HEK293 (cell line): ENCODE measurements at regions not wholly inside any gene's neighbourhood (a gene's known extent, or its start where the extent isn't known, plus 50 kb on each side); places are given as distances from the start of the nearest gene placed in this dataset.

Experiments
- CTCF ChIA-PET: fragments of 350-600 bp; formaldehyde crosslinking; extraction: SDS; loops from one replicate; lab custom pipeline; 2021; ENCODE audit warnings: antibody characterized with exemption; lab: Yijun Ruan, JAX
- POLR2A ChIA-PET: fragments of 300-600 bp; formaldehyde crosslinking; extraction: SDS; loops from one replicate; lab custom pipeline; 2020; ENCODE audit warnings: antibody characterized with exemption, inconsistent platforms; lab: Yijun Ruan, JAX
- H3K27ac ChIP-seq: fragments of 200-500 bp; sonication (Bioruptor generic); 2 replicates; pipeline ENCODE4 v1.5.1; 2014; ENCODE audit warnings: low read depth, low read length, control low read depth, inconsistent platforms; ENCODE audit errors: extremely low read depth
- H3K36me3 ChIP-seq, 2 experiments: fragments of 200-500 bp in 1 of 2; sonication (Bioruptor generic) in 1 of 2; 1 replicate in 1 of 2; 2 replicates in 1 of 2; pipeline ENCODE4 v1.5.1; 2014 to 2017; ENCODE audit warnings: inconsistent platforms in 2 of 2, low read length in 2 of 2; ENCODE audit not compliant: control insufficient read depth in 2 of 2, insufficient read depth in 1 of 2
- H3K4me1 ChIP-seq: fragments of 200-500 bp; sonication (Bioruptor generic); 2 replicates; pipeline ENCODE4 v1.5.1; 2014; ENCODE audit warnings: mild to moderate bottlenecking, low read length, inconsistent platforms; ENCODE audit not compliant: control insufficient read depth, insufficient read depth
- H3K4me3 ChIP-seq: 2 replicates; pipeline ENCODE4 v1.5.1; 2011; ENCODE audit warnings: low read depth, mild to moderate bottlenecking, control low read depth, low read length, moderate library complexity
- H3K9me3 ChIP-seq: fragments of 200-500 bp; sonication (Bioruptor generic); 2 replicates; pipeline ENCODE4 v1.5.1; 2014; ENCODE audit warnings: low read depth, low read length, inconsistent platforms; ENCODE audit not compliant: control insufficient read depth, insufficient read depth
- FEZF1 ChIP-seq: fragments of 450-650 bp; formaldehyde crosslinking; IDR thresholded peaks from 2 replicates; pipeline ENCODE4 v1.5.1; 2016; ENCODE audit warnings: missing biosample characterization, missing genetic modification characterization
- GFI1B ChIP-seq: fragments of 450-650 bp; formaldehyde crosslinking; IDR thresholded peaks from 2 replicates; pipeline ENCODE4 v1.5.1; 2016; ENCODE audit warnings: missing biosample characterization, missing genetic modification characterization
- GLIS2 ChIP-seq: fragments of 450-650 bp; formaldehyde crosslinking; IDR thresholded peaks from 2 replicates; pipeline ENCODE4 v1.5.1; 2016; ENCODE audit warnings: missing biosample characterization, missing genetic modification characterization
- HOXC10 ChIP-seq: sonication (generic); formaldehyde crosslinking; IDR thresholded peaks from 2 replicates; pipeline ENCODE4 v1.8.1; 2023; ENCODE audit warnings: mild to moderate bottlenecking, missing genetic modification reagents
- KLF1 ChIP-seq: fragments of 450-650 bp; formaldehyde crosslinking; IDR thresholded peaks from 2 replicates; pipeline ENCODE4 v1.5.1; 2016; ENCODE audit warnings: missing biosample characterization, missing genetic modification characterization
- OVOL3 ChIP-seq: fragments of 450-650 bp; formaldehyde crosslinking; IDR thresholded peaks from 2 replicates; pipeline ENCODE4 v1.5.1; 2016; ENCODE audit warnings: missing biosample characterization, missing genetic modification characterization
- SCRT1 ChIP-seq: fragments of 450-650 bp; formaldehyde crosslinking; IDR thresholded peaks from 2 replicates; pipeline ENCODE4 v1.5.1; 2016; ENCODE audit warnings: missing biosample characterization, missing genetic modification characterization, borderline replicate concordance
- WT1 ChIP-seq: fragments of 450-650 bp; formaldehyde crosslinking; IDR thresholded peaks from 2 replicates; pipeline ENCODE4 v1.5.1; 2016; ENCODE audit warnings: missing biosample characterization, missing genetic modification characterization
- ZBTB1 ChIP-seq: fragments of 450-650 bp; formaldehyde crosslinking; IDR thresholded peaks from 2 replicates; pipeline ENCODE4 v1.5.1; 2016; ENCODE audit warnings: missing biosample characterization, missing genetic modification characterization
- ZBTB44 ChIP-seq: fragments of 450-650 bp; IDR thresholded peaks from 2 replicates; pipeline ENCODE4 v1.5.1; 2018; ENCODE audit warnings: missing biosample characterization, mild to moderate bottlenecking, missing genetic modification characterization
- ZBTB48 ChIP-seq: fragments of 450-650 bp; formaldehyde crosslinking; IDR thresholded peaks from 2 replicates; pipeline ENCODE4 v1.5.1; 2016; ENCODE audit warnings: missing biosample characterization, missing genetic modification characterization
- ZBTB7A ChIP-seq: fragments of 450-650 bp; formaldehyde crosslinking; IDR thresholded peaks from 2 replicates; pipeline ENCODE4 v1.5.1; 2016; ENCODE audit warnings: low read depth, missing biosample characterization, missing genetic modification characterization
- ZFHX2 ChIP-seq: fragments of 450-650 bp; formaldehyde crosslinking; conservative IDR thresholded peaks from 2 replicates; pipeline ENCODE4 v1.5.1; 2016; ENCODE audit warnings: missing biosample characterization, missing genetic modification characterization
- ZNF114 ChIP-seq: fragments of 450-650 bp; formaldehyde crosslinking; IDR thresholded peaks from 2 replicates; pipeline ENCODE4 v1.5.0; 2017; ENCODE audit warnings: missing biosample characterization, missing genetic modification characterization
- ZNF18 ChIP-seq: fragments of 450-650 bp; formaldehyde crosslinking; IDR thresholded peaks from 2 replicates; pipeline ENCODE4 v1.5.1; 2016; ENCODE audit warnings: missing biosample characterization, missing genetic modification characterization
- ZNF214 ChIP-seq: fragments of 450-650 bp; formaldehyde crosslinking; IDR thresholded peaks from 2 replicates; pipeline ENCODE4 v1.5.1; 2017; ENCODE audit warnings: missing biosample characterization, mild to moderate bottlenecking, missing genetic modification characterization, borderline replicate concordance
- ZNF274 ChIP-seq, 2 experiments: fragments of 200-500 bp in 1 of 2; fragments of 450-650 bp in 1 of 2; sonication (Bioruptor generic) in 1 of 2; formaldehyde crosslinking in 1 of 2; IDR thresholded peaks; 2 replicates each; pipeline versions ENCODE4 v1.5.1 to v1.6.1; 2014 to 2016; ENCODE audit warnings: borderline replicate concordance in 1 of 2, inconsistent platforms in 1 of 2, low read length in 1 of 2, missing biosample characterization in 1 of 2, missing genetic modification characterization in 1 of 2
- ZNF302 ChIP-seq: fragments of 450-650 bp; formaldehyde crosslinking; IDR thresholded peaks from 2 replicates; pipeline ENCODE4 v1.5.1; 2016; ENCODE audit warnings: missing biosample characterization, missing genetic modification characterization, low read depth
- ZNF350 ChIP-seq: fragments of 450-650 bp; formaldehyde crosslinking; IDR thresholded peaks from 2 replicates; pipeline ENCODE4 v1.5.0; 2017; ENCODE audit warnings: missing biosample characterization, mild to moderate bottlenecking, missing genetic modification characterization
- ZNF394 ChIP-seq: fragments of 450-650 bp; formaldehyde crosslinking; IDR thresholded peaks from 2 replicates; pipeline ENCODE4 v1.5.1; 2016; ENCODE audit warnings: missing biosample characterization, missing genetic modification characterization, mild to moderate bottlenecking, moderate library complexity, borderline replicate concordance
- ZNF426 ChIP-seq: fragments of 450-650 bp; formaldehyde crosslinking; IDR thresholded peaks from 2 replicates; pipeline ENCODE4 v1.5.1; 2017; ENCODE audit warnings: missing biosample characterization, missing genetic modification characterization, mild to moderate bottlenecking, inconsistent platforms, moderate library complexity
- ZNF501 ChIP-seq: fragments of 450-650 bp; formaldehyde crosslinking; IDR thresholded peaks from 2 replicates; pipeline ENCODE4 v1.5.1; 2016; ENCODE audit warnings: missing biosample characterization, missing genetic modification characterization
- ZNF521 ChIP-seq: fragments of 450-650 bp; formaldehyde crosslinking; IDR thresholded peaks from 2 replicates; pipeline ENCODE4 v1.5.1; 2017; ENCODE audit warnings: missing biosample characterization, mild to moderate bottlenecking, missing genetic modification characterization
- ZNF548 ChIP-seq: fragments of 450-650 bp; formaldehyde crosslinking; IDR thresholded peaks from 2 replicates; pipeline ENCODE4 v1.5.1; 2016; ENCODE audit warnings: missing biosample characterization, missing genetic modification characterization
- ZNF558 ChIP-seq: fragments of 450-650 bp; formaldehyde crosslinking; IDR thresholded peaks from 2 replicates; pipeline ENCODE4 v1.5.1; 2016; ENCODE audit warnings: missing biosample characterization, missing genetic modification characterization
- ZNF585B ChIP-seq: fragments of 450-650 bp; formaldehyde crosslinking; IDR thresholded peaks from 2 replicates; pipeline ENCODE4 v1.5.1; 2016; ENCODE audit warnings: missing biosample characterization, missing genetic modification characterization
- ZNF596 ChIP-seq: fragments of 450-650 bp; IDR thresholded peaks from 2 replicates; pipeline ENCODE4 v1.5.0; 2018; ENCODE audit warnings: missing biosample characterization, mild to moderate bottlenecking, missing genetic modification characterization, moderate library complexity
- ZNF621 ChIP-seq: fragments of 450-650 bp; formaldehyde crosslinking; IDR thresholded peaks from 2 replicates; pipeline ENCODE4 v1.5.1; 2017; ENCODE audit warnings: missing biosample characterization, missing genetic modification characterization
- ZNF701 ChIP-seq: fragments of 450-650 bp; formaldehyde crosslinking; IDR thresholded peaks from 2 replicates; pipeline ENCODE4 v1.5.1; 2016; ENCODE audit warnings: missing biosample characterization, missing genetic modification characterization
- ZNF837 ChIP-seq: fragments of 450-650 bp; formaldehyde crosslinking; IDR thresholded peaks from 2 replicates; pipeline ENCODE4 v1.5.1; 2016; ENCODE audit warnings: missing biosample characterization, missing genetic modification characterization
- ZSCAN16 ChIP-seq: fragments of 450-650 bp; formaldehyde crosslinking; IDR thresholded peaks from 2 replicates; pipeline ENCODE4 v1.5.1; 2016; ENCODE audit warnings: missing biosample characterization, missing genetic modification characterization
- ZXDB ChIP-seq: fragments of 450-650 bp; formaldehyde crosslinking; IDR thresholded peaks from 2 replicates; pipeline ENCODE4 v1.5.1; 2016; ENCODE audit warnings: missing biosample characterization, missing genetic modification characterization

GRCh38 chr10:53111529-53111928, 338.9 kb upstream of the MBL2 start (continued):
- TF ChIP-seq ZNF302 (no peak), GLIS2 (no peak), ZNF114 (no peak), ZNF394 (no peak), ZBTB44 (tag by site-specific recombination) (no peak), ZNF426 (no peak), SCRT1 (no peak), ZFHX2 (tag by site-specific recombination) (no peak), ZNF350 (no peak)

GRCh38 chr10:53109320-53109719, 336.7 kb upstream of the MBL2 start:
- Histone ChIP-seq H3K4me1 (no peaks in the 10 kb centered on the region), H3K27ac (no peak overlapping the region), H3K4me3 (no peak overlapping the region), H3K36me3 (no peaks in the 10 kb centered on the region)
- CTCF ChIA-PET = no interaction called here
- POLR2A ChIA-PET = no interaction called here
- TF ChIP-seq ZNF596 (no peak), ZNF621 (tag by site-specific recombination) (no peak), FEZF1 (tag by site-specific recombination) (no peak)
- TF ChIP-seq, all 188 proteins: peak for 0
- H3K9me3 ChIP-seq = no peaks in the 10 kb centered on the region

- Histone ChIP-seq H3K4me1 (no peaks in the 10 kb centered on the region), H3K36me3 (no peaks in the 10 kb centered on the region), H3K4me3 (no peak overlapping the region), H3K9me3 (no peaks in the 10 kb centered on the region)
- ChIA-PET CTCF (interaction anchor here (0.7 kb wide), 1 partner anchor 1127 kb away, joined by 3 read pairs; no protein-coding TSS in a partner anchor), POLR2A (no interaction called here)
- TF ChIP-seq ZBTB1 (tag by site-specific recombination) = no peak
- no peak for TF ChIP-seq ZNF558 (tag by site-specific recombination)
- TF ChIP-seq ZNF837 (tag by site-specific recombination) = no peak
- no peak for TF ChIP-seq GFI1B (tag by site-specific recombination)
- no peak for TF ChIP-seq ZBTB7A
- TF ChIP-seq OVOL3 (tag by site-specific recombination) = no peak
- TF ChIP-seq ZSCAN16 (tag by site-specific recombination) = no peak
- no peak for TF ChIP-seq HOXC10 (CRISPR knock-in tag)
- TF ChIP-seq, all 188 proteins: peak for 0
- no peak overlapping the region for H3K27ac ChIP-seq
Measured at GRCh38 chr10:53108317-53108934, 335.8 kb upstream of the MBL2 start.

- POLR2A ChIA-PET = no interaction called here
- CTCF ChIA-PET = no interaction called here
- H3K36me3 ChIP-seq = no peaks in the 10 kb centered on the region
- H3K4me3 ChIP-seq = no peak overlapping the region
- no peak overlapping the region for H3K27ac ChIP-seq
- H3K9me3 ChIP-seq = no peaks in the 10 kb centered on the region
- H3K4me1 ChIP-seq = no peaks in the 10 kb centered on the region
- TF ChIP-seq ZNF274 (IDR thresholded peaks at IDR 0.05; ENCODE audit: low read length) (no peak), ZNF274 (tag by site-specific recombination; IDR thresholded peaks at IDR 0.05; ENCODE audit: borderline replicate concordance) (no peak), ZBTB48 (tag by site-specific recombination) (no peak), ZNF521 (no peak), ZNF18 (tag by site-specific recombination) (no peak), ZNF426 (no peak), ZXDB (tag by site-specific recombination) (no peak), ZNF214 (no peak), WT1 (tag by site-specific recombination) (no peak), KLF1 (no peak), ZNF548 (tag by site-specific recombination) (no peak), ZNF501 (tag by site-specific recombination) (no peak), ZNF585B (tag by site-specific recombination) (no peak), ZNF701 (no peak)
Measured at GRCh38 chr10:53107711-53108110, 335.1 kb upstream of the MBL2 start.
